NOMO-1 treated with dmso at 0.1 percent for 144 hours (cell line): ENCODE measurements at regions not wholly inside any gene's neighbourhood (a gene's known extent, or its start where the extent isn't known, plus 50 kb on each side); places are given as distances from the start of the nearest gene placed in this dataset.
"Not testable (repeated sequence)": the region's sequence is repeated elsewhere in the genome, so short reads cannot be mapped to it uniquely, and the experiment has no call there.

ENCODE experiments used
- DNase-seq: peaks from one replicate; lab custom pipeline; 2025; ENCODE audit not compliant: unreplicated experiment; lab: John Stamatoyannopoulos, UW

DNA sequence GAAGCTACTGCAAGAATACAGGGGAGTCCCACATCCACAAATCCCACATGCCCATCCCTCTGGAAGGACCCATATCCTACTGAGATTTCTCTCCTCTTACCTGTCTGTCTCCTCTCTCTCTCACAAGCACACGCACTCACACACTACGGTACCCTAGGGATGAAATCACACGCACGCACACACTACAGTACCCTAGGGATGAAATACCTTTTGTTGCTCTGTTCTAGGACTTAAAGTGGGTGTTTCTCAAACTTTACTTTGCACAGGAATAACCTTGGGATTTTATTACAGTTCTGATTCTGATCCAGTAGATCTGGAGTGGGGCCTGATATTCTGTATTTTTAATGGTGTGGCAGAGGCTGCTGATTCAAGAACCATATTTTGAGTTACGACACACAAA lies 622.2 kb upstream of the ZNF385D start:
- DNase-seq, result no peak

DNA sequence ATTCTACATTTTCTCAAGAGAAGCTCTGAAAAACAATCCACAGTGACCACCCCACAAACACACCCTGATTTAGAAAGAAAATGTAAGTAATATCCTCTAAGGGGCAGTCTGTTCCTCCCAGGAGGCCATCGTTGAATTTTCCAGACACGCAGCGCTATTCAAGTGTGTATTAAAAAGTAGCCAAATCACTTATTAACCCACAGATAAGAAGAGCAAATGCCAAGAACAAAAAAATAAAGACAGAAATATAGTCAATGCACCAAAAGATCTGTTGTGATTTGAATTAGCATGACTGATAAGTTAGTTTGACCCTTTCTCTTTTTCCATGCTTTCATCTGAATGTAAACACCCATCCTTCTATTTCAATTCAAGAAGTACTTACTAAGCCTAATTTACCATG lies 622.8 kb upstream of the ZNF385D start:
- DNase-seq, result no peak

DNA sequence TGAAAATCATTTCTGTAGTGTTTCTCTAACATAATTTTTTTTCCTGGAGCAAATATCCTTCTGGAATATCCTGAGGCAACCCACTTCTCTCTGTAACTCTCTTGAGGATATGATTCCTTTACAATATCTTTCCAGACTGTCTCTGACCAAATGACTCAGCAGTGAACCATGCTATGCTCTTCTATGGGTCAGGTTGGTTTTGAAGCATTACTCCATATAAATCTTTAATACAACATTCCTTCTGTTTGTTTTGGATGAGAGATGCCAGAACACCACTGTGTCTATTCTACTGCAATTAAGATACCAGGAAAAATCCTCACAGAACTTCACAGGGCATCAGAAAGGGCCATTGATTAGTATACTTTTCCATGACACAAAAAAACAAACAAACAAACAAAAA lies 626.4 kb upstream of the ZNF385D start:
- DNase-seq, result no peak

DNA sequence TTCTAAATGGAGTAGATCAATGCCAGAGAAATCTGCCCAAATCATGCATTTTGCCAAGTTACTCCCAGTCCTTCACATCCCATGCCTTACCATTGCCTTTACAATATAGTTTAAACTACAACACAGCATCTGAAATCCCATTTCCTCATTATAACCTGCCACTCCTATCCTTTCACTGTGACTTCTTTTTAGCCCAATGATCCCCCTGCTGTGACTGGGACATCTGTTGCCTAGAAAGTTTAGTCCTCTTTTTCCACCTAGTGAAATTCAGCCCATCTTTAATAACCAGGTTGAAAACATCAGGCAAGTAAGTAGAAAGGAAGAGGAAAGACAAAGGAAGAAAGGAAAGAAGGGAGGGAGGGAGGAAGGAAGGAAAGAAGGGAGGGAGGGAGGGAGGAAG lies 627.9 kb upstream of the ZNF385D start:
- DNase-seq, result no peak

DNA sequence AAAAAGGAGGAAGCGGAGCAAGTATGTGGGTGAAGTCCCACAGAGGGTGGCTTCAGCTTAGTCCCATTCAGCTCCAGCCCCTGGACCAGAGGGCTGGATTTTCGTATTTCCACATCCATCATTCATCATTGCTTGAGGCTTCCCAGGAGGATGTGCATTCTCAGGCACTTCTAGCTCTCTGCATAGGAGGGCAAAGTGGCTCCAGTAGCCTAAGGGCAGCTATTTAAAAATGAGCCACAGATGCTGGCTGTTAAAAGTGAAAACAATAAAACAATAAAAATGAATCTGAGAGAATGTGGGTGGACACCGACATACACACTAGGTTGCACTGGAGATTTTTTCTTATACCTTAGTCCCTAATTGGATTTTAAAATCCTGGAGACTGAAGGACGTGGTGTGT lies 629.2 kb upstream of the ZNF385D start:
- DNase-seq, result no peak

DNA sequence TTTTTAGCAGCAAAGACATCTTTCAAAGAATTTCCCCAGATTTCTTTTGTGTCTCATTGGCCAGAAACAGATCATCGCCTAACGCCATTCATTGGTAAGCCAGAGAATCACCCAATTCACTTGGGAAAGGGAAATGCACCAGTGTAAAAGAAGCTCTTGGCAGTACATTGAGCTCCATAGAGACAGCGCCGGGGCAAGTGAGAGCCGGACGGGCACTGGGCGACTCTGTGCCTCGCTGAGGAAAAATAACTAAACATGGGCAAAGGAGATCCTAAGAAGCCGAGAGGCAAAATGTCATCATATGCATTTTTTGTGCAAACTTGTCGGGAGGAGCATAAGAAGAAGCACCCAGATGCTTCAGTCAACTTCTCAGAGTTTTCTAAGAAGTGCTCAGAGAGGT lies 630.6 kb upstream of the ZNF385D start:
- DNase-seq, result not testable (repeated sequence)

DNA sequence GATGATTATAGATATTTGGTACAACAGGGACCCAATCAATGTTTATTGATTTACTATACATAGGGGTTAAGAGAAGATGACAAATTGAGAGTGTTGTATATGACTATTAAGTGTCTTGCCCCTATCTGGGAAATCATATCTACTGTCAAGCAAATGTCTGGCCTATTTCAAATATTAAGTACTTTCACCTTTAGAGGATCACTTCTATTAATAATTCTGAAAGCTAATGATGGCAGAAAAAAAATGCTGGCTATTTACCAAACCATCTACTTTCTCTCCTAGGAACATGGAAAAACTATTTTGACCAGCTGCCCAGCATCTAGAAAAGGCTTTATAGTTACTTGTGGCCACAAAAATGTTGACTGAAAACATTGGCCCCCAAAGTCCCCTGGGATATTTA lies 632.3 kb upstream of the ZNF385D start:
- no peak for DNase-seq

DNA sequence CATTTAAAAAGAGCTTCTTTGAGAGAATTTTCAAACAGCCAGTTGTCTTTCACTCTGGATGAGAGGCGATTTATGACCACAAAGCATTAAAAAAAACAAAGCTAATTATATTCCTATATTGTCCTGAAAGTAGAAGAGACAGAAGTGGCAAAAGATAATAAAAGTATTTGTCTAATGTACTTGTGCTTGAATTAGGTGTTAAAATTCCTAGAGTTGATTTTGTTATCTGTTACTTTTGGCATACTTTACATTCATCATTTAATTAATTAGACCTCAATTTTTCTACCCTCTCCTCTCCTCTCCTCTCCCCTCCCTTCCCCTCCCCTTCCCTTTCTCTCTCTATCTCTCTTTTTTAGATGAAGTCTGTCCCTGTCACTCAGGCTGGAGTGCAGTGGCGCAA lies 635.1 kb upstream of the ZNF385D start:
- no peak for DNase-seq

DNA sequence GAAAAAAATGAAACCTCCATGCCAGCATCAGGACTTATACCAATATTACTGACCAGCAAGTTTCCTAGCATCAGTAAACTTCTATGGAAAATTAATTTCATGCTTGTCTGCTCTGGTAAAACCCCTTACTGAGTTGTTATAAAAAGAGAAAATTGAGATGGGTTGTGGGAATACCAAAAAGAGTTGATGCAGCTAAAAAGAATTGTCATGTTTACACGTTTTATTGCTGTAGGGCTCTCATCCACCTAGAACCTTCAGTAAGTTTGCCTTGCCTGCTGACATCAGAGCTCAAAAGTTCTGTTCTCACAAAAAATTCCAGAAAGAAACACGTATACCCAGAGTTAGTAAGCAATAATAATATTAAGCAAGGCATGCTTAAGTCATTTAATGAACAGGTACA lies 641.3 kb upstream of the ZNF385D start:
- DNase-seq, result no peak

DNA sequence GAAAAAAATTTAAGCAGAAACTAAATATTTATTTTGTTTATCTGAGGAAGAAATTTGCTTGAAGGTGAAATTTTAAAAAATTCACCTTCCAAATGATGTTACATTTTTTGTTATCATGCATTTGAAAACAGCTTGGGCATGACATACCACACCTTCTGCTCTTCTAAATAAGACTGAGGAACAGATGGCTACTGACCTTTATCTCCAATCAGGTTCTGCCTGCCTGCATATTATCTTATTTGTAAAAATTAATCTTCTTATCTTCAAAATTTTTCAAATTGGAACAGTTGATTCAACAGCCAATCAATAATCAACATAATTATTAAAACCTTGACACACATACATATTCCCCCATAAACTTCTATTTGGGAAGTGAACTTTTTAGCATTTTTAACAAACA lies 641.8 kb upstream of the ZNF385D start:
- no peak for DNase-seq

DNA sequence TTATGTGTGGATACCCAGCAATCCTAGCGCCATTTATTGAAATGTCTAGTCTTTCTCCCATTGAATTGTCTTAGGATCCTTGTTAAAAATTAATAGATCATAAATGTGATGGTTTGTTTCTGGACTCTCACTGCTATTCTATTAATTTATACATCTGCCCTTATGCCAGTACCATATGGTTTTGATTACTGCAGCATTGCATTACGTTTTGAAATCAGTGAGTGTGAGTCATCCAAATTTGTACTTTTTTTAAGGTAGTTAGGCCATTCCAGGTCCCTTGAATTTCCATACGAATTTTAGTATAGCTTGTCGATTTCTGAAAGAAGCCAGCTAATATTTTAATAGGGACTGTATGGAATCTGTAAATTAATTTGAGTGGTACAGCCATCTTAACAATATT lies 648.6 kb upstream of the ZNF385D start:
- DNase-seq, result no peak

DNA sequence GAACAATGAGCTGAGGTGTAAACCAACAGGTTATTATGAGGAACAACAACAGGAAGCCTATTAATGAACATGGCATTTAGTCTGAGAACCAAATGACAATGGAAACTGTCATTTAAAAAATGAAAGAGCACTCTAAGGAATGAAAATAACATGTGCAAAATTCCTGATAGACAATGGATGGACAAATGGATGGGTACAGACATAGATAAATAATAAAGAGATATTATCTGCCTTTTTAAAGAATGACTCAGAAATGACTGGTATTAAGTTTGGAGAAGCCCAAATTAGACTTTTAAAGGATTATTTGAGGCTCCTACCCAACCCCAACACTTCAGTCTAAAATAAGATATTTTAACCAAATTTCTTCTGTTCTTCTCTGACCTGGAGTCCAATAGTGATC lies 650.5 kb upstream of the ZNF385D start:
- no peak for DNase-seq

DNA sequence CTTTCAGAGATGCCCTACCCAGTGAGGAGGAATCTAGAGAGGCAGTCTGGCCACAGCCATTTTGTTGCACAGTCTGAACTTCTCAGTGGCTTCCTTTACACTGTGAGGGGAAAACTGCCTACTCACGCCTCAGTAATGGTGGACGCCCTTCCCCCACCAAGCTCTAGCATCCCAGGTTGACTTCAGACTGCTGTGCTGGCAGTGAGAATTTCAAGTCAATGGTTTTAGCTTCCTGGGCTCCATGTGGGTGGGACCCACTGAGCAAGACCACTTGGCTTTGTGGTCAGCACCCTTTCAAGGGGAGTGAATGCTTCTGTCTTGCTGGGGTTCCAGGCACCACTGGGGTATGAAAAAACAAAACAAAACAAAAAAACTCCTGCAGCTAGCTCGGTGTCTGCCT lies 663.2 kb upstream of the ZNF385D start:
- no peak for DNase-seq

DNA sequence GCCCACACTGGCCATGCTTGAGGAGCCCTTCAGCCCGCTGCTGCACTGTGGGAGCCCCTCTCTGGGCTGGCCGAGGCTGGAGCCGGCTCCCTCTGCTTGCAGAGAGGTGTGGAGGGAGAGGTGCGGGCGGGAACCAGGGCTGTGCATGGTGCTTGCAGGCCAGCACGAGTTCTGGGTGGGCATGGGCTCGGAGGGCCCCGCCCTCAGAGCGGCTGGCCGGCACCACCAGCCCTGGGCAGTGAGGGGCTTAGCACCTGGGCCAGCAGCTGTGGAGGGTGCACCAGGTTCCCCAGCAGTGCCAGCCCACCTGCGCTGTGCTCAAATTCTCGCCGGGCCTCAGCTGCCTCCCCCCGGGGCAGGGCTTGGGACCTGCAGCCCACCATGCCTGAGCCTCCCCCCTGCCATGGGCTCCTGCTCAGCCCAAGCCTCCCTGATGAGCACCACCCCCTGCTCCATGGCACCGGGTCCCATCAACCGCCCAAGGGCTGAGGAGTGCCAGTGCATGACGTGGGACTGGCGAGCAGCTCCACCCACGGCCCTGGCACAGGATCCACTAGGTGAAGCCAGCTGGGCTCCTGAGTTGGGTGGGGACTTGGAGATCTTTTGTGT lies 665.9 kb upstream of the ZNF385D start:
- not testable (repeated sequence) for DNase-seq

DNA sequence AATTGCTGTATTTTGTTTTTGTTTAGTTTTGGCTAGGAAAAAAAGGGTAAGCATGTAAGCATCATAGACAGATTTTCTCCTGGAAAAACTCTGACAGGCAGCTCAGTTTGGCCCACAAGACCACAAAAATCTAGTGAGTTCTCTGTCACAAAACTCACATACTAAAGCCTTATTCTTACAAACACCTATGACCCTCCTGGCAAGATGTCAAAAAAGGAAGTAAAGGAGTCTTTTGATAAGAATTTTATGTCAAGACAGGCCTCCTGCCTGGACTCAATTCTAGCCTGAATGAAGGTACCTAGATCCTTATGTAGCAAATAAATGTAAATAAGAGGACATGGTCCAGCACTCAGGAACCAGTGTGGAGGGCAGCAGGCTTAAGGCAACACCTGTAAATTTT lies 668.3 kb upstream of the ZNF385D start:
- DNase-seq, result no peak

DNA sequence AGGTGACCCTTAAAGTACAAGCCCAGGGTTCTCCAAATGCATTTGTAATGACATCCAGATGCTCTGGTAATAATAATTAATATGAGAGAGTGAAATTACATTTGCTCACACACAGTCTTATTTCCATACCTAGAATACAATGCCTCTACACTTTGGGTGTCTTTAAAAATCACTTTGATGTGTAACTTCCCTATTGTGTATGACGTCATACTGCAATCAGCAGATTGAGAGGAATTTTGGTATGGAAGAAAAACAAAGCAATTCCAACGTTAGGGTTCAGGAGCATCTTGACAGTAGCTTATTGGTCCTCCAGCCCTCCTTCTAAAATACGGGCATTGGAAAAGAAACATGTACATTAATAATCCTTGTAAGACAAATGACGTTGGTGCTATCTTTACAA lies 670.6 kb upstream of the ZNF385D start:
- DNase-seq, result no peak

DNA sequence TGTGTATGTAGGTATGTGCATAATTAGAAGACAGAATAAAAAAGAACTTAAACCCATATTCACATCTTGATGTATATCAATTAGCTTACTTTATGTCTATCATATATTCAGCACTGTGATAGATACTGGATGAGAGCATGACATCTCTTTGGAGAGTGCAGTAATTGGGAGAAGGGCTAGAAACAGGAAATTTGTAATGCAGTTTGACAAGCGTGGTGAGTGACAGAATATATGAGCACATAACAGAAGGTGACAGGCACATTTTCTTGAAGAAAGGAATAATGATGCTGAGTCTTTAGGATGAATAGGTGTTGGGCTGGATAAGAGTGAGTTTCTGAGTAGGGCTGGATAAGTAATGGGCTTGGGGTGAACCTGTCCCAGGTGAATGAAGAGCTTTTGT lies 680.3 kb upstream of the ZNF385D start:
- DNase-seq, result no peak

DNA sequence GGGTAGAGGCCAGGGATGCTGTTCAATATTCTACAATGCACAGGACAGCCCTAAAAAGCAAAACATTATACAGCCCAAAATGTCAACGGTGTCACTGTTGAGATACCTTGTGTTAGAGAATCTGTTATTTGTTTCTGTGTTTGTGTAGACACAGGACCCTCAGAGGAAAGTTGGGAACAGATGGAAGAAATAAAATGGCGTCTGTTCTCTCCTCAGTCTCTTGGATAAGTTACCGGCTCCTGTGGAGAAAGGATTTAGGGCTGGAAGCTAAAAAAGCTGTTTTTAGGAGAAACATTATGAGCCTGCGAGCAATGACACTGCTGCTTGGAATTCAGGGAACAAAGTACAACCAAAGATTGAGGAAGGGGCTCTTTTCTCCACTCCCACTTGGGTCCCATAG lies 688.6 kb upstream of the ZNF385D start:
- no peak for DNase-seq

DNA sequence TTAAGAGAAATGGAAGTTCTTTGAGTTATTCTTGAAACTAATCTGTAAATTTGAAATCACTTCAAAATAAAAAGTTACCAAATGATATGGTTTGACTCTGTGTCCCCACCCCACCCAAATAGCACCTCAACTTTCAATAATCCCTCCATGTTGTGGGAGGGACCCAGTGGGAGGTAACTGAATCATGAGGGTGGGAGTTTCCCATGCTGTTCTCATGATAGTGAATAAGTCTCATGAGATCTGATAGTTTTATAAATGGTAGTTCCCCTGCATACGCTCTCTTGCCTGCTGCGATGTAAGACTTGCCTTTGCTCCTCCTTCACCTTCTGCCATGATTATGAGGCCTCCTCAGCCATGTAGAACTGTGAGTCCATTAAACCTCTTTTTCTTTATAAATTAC lies 690.7 kb upstream of the ZNF385D start:
- DNase-seq, result no peak

DNA sequence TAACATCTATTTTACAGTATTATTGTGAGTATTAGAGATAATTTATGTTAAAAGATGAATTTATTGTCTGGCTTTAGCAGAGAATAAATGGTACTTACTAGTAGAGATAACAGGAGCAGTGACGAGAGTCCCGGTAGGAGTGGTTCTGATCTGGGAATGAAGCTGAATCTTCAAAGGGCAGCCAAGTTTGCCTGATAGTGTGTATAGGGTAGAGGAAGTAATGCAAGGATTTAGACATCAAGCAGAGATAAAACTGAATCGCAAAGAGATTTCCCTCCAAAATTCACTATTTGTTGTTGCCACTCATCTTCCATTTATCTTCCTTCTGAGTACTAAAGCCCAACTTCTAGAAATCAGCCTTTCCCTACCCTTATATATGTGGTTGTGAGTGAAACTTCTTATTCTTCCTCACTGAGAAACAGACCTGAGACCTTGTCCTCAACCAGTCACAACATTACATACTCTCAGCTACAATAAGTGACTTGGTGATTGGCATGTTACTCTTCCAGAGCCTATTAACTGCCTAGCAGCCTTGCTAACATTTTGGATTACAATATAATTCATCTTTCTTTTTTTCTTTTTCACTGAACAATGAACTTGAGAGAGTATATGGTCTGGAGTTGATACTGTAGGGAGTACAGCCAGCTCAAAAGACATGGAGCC lies 692.7 kb upstream of the ZNF385D start:
- DNase-seq, result no peak

DNA sequence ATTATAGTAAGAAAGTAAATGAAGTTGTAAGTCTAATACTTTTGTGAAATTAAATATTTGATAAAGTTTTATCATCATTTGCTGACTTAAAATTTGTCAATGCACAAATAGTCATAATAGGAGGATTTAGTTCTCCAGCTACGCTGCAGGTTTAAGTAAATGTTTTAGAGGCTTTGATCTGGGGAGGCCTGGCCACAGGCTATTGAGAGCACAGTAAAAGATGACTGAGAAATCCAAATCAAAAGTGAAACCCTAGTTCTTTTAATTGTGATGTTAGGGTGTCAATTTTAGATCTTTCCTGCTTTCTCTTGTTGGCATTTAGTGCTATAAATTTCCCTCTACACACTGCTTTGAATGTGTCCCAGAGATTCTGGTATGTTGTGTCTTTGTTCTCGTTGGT lies 694.3 kb upstream of the ZNF385D start:
- not testable (repeated sequence) for DNase-seq

DNA sequence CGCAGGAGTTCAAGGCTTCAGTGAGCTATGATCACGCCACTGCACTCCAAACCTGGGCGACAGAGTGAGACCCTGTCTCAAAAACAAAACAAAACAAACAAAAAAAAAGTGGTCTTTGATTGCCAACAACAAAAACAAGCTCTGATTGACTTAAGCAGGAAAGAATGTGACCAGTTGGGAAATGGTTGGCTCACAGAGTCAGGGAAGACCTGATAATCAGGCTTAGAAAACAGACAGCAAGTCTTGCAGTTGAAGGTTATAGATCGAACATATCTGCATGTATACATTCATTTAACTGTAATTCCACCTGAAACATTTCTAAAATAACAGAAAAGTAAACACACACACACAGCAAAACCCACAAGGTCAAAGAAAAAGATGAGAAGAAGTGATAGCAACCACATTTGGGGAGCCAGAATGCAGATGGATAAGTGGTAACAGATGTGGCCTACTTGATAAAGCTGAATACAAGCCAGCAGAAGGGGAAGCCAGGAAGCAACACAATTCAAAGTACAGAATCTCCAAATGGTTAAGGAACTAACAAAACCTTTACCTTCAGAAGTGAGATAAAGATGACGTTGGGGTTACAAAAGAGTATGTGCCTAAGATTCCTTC lies 699.9 kb upstream of the ZNF385D start:
- no peak for DNase-seq

DNA sequence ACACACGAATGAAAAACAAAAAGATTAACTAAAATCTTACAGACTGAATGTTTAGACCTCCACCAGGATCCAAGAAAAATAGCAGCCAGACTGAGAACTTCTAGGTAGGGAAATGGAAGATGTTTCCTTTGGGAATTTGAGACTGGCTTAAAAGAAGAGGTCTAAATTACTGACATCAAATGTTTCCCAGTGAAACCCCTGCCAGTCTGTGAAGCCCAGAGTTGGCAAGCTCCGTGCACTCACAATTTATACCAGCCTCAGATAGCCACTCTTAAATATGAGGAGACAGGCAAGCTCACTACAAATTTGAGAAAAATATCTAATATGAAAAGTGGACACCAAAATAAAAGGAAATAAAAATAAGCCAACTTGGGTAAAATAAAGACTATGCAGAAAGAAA lies 700.5 kb upstream of the ZNF385D start:
- no peak for DNase-seq
